Hematopoietic multipotent progenitor cell treated with erythropoietin and hydrocortisone succinate and interleukin-3 and kit ligand, for 8 days (in vitro differentiated cells): ENCODE measurements at regions not wholly inside any gene's neighbourhood (a gene's known extent, or its start where the extent isn't known, plus 50 kb on each side); places are given as distances from the start of the nearest gene placed in this dataset.
A peak's percentile ranks its signal among the peaks of the same experiment; 100 is the strongest.
"Not testable (repeated sequence)": the region's sequence is repeated elsewhere in the genome, so short reads cannot be mapped to it uniquely, and the experiment has no call there.

ENCODE experiments used
- DNase-seq: peaks from one replicate; pipeline ENCODE4 v3.0.0-alpha.2; 2015

- DNase-seq = no peak
These were observed 256.4 kb upstream of the ARHGEF26 start for GRCh38 chr3:153864793-153865192.

- no peak for DNase-seq
These were observed 254.3 kb upstream of the ARHGEF26 start for GRCh38 chr3:153866901-153867300.

GRCh38 chr3:153874348-153874747 lies 246.8 kb upstream of the ARHGEF26 start:
- DNase-seq = not testable (repeated sequence)

GRCh38 chr3:153880493-153880892 lies 240.7 kb upstream of the ARHGEF26 start:
- DNase-seq = no peak

DNA sequence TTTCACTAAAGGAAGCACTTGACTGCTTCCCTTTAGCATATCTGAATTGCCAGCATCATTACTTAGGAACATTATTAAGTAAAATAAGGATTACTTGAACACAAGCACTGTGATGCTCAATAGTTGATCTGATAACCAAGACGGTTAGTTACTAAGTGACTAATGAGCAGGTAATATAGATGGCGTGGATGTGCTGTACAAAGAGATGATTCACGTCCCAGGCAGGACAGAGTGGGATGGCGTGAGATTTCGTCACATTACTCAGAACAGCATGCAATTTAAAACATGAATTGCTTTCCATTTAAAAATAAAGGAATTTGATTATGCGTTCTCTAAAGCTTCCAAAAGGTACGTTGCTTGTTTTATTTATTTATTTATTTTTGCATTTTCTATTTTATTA lies 240.0 kb upstream of the ARHGEF26 start:
- DNase-seq = no peak

DNA sequence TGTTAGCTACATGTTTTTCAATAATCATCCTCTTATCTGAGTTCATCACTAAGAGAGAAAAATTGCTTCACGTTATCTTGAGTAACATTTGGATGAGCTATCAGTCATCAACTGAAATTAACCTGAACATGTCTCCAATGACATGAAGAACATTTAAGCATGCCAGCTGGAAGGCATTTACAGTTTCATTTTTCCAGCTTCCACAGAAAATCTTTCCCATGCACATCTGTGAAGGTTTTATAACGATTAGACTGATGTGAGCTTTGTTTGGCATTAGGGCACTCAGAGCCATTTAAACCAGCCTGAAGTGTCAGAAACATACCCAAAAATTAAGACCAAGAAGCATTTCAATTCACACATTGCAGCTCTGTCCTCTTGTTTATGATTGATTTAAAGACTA lies 235.8 kb upstream of the ARHGEF26 start:
- DNase-seq = no peak

GRCh38 chr3:153889905-153890334 lies 231.3 kb upstream of the ARHGEF26 start:
- DNase-seq = no peak

GRCh38 chr3:153892126-153892525 lies 229.1 kb upstream of the ARHGEF26 start:
- DNase-seq = no peak

DNA sequence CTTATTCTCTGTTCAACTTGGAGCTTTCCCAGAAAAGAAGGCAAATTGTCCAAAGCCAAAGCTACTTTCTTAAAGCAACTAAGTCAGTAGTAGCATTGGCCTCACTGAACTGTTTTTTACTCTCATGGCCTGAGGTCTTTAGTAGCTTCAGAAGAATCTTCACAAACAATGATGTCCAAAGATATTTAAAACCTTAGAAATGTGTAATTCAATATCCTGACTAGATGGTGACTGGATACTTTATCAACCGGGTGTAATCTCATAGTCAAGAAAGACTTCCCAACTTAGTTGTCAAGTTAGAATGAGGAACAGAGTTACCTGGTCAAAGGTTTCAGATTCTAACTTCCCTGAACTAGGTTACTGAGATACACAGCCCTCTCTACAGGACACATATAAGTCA lies 226.3 kb upstream of the ARHGEF26 start:
- no peak for DNase-seq

DNA sequence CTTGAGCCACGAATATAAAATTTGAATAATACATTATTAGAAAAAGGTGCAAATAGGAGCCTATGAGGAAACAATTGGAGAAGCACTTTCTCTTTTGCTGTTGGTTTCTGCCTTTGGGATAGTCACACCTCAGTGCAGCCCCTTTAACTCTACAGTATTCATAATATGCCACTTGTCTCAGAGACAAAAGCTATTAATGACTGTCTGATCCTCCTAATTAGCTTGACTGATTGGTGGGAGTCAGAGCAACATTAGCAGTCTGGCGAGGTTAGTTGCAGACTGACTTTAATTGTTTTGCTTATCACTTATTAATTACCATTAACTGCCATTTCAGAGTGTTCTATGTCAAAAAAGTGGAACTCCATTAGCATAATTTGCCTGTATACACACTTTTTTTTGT lies 225.0 kb upstream of the ARHGEF26 start:
- no peak for DNase-seq

GRCh38 chr3:153897025-153897723 lies 224.0 kb upstream of the ARHGEF26 start:
- DNase-seq = no peak

- DNase-seq = no peak
These were observed 223.3 kb upstream of the ARHGEF26 start for GRCh38 chr3:153897842-153898241.

DNA sequence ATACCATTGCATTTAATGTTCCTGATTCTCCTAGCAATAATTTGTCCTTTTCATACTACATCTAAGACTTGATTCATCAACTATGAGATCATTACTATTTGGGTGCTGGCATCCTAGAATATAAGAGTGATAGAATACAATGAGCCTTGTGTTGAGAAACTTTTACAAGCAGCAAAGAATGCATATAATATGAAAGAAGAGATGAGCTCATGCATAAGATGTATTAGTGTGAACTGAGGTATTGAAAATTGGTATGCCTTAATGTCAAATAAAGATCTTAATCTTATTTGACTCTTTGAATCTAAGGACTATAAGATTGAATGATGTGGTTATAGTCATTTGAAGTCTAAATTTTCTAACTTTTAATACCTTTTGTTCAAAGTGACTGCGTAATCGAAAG lies 220.0 kb upstream of the ARHGEF26 start:
- no peak for DNase-seq

DNA sequence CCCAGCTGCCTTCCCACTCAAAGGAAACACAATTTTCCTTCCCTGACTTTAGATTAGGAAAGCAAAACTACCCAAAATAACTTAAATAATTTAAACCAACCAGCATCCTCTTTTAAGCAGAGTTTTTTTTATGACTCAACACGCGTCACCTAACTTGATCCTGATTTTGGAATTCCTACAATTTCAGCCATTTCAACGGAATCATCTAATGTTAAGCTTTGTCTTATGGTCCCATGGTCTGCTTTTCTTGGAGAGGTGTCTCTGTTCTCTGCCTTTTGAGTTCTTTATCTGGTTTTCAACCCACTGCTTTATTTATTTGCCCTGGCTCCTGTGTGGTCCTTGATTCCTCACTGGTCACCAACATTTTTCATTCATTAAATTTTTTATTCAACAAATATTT lies 219.2 kb upstream of the ARHGEF26 start:
- DNase-seq = no peak

DNA sequence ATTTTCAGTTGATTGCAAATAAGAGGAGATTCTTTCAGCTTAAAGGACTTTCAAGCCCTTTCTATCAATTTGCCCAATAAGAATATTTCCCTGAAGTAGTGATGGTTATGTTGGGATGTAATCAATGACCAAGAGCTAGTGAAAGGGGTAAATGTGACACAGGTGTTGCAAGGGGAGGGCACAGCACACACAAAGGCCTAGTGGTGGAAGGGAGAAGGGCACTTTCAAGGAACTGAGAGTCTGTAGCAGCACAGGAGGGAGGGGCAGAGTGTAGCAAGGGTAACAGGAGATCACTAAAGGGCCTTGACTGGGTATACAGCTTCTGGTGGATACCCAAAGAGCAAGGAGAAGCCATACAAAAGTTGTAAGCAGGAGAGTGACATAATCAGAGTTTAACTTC lies 217.8 kb upstream of the ARHGEF26 start:
- no peak for DNase-seq

DNA sequence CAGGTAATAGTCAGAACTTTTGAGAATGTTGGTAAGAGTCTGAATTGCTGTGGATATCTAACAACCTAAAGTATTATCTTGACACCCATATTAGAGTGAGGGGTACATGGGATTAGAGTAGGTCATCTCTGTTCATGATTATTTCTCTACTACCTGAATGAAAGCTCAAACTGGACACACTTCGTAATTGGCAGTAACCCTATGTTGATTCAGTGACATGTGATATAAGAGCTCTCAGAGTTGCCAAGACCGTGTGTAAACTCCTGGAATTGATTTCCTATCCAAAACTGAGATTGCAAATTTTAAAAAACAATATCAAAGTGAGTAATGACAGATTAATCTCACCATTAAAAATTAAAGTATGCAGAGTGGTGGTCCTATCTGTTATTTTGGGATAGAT lies 214.8 kb upstream of the ARHGEF26 start:
- no peak for DNase-seq

GRCh38 chr3:153910387-153910786 lies 210.8 kb upstream of the ARHGEF26 start:
- DNase-seq = no peak

DNA sequence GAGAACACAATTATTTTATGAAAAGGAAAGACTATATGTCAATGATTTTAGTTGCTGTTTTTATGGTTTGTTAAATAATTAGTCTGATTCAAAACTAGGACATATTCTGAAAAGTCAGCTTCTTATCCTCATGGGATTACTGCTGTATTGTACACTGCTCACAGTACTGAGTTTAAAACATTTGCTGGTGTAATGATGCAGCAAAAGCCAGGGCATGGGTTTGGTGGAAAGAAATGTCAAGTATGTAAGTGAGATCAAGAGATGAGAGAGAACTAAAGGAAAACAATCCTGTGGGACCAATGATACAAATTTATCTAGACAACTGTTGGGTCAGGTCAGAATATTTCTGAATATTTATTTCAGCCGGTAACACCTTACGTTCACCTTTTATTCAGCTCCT lies 210.1 kb upstream of the ARHGEF26 start:
- no peak for DNase-seq

GRCh38 chr3:153919773-153920172 lies 201.4 kb upstream of the ARHGEF26 start:
- DNase-seq = no peak

DNA sequence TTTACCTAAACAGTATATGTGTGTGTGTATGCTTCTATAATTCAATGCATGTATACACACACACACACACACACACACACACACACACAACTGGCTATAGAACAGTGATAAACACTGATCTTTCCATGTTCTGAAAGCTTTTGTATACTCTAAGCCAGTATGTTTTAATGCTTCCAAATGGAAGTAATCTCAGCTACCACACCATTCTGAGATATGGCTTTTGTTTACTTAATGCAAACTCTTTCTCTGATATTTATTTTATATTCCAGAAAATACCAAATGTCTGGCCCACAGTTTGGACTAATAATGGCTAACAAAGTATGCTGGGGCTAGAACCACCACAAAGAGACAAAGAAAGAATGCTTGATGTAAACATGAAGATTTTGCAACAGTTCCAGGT lies 199.4 kb upstream of the ARHGEF26 start:
- no peak for DNase-seq

GRCh38 chr3:153925841-153926514 lies 195.2 kb upstream of the ARHGEF26 start:
- no peak for DNase-seq

DNA sequence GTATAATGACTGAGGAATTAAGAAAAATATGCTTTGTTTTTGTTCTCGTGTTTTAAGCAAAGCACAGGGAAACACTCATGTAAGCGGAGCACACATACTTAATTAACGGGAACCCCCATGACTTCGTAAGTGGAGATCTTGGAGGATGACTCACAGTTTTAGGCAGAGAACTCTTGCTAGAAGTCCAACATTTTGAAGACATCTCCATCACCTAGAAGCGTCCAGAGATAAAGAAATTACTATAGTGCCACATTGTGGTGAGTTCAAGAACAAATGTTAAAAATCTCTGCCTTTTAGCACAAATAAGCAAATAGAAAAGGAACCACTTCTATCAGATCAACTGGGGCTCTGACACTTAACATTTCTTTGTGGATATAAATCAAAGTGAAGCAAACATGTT lies 194.1 kb upstream of the ARHGEF26 start:
- peak; percentile 3 for DNase-seq

- no peak for DNase-seq
These were observed 192.3 kb upstream of the ARHGEF26 start for GRCh38 chr3:153928851-153929250.

DNA sequence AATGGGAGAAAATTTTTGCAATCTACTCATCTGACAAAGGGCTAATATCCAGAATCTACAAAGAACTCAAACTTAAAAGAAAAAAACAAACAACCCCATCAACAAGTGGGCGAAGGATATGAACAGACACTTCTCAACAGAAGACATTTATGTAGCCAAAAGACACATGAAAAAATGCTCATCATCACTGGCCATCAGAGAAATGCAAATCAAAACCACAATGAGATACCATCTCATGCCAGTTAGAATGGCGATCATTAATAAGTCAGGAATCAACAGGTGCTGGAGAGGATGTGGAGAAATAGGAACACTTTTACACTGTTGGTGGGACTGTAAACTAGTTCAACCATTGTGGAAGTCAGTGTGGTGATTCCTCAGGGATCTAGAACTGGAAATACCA lies 187.7 kb upstream of the ARHGEF26 start:
- DNase-seq = not testable (repeated sequence)

DNA sequence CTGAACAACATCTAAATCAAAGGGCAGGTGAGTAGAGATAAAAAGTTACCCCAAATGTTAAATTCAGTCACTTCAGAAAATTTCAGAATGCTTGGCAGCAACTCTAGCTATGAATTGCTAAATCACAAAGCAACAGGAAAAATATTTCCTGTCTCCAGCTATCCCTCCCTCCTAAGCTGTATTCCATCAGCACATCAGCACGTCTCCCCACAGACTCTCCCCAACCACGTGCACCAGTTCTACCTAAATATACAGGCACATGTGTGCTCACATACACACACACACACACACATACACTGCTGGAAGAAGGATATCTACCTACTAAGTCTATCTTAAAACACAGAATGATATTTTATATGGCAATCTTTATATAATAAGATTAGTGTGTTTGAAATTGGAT lies 177.1 kb upstream of the ARHGEF26 start:
- DNase-seq = no peak
